GM04503 (cell line): ENCODE measurements at regions not wholly inside any gene's neighbourhood (a gene's known extent, or its start where the extent isn't known, plus 50 kb on each side); places are given as distances from the start of the nearest gene placed in this dataset.
"Not testable (repeated sequence)": the region's sequence is repeated elsewhere in the genome, so short reads cannot be mapped to it uniquely, and the experiment has no call there.

Source experiments
- DNase-seq: peaks from one replicate; pipeline ENCODE4 v3.0.0-alpha.2; 2012; ENCODE audit warnings: low read depth

DNA sequence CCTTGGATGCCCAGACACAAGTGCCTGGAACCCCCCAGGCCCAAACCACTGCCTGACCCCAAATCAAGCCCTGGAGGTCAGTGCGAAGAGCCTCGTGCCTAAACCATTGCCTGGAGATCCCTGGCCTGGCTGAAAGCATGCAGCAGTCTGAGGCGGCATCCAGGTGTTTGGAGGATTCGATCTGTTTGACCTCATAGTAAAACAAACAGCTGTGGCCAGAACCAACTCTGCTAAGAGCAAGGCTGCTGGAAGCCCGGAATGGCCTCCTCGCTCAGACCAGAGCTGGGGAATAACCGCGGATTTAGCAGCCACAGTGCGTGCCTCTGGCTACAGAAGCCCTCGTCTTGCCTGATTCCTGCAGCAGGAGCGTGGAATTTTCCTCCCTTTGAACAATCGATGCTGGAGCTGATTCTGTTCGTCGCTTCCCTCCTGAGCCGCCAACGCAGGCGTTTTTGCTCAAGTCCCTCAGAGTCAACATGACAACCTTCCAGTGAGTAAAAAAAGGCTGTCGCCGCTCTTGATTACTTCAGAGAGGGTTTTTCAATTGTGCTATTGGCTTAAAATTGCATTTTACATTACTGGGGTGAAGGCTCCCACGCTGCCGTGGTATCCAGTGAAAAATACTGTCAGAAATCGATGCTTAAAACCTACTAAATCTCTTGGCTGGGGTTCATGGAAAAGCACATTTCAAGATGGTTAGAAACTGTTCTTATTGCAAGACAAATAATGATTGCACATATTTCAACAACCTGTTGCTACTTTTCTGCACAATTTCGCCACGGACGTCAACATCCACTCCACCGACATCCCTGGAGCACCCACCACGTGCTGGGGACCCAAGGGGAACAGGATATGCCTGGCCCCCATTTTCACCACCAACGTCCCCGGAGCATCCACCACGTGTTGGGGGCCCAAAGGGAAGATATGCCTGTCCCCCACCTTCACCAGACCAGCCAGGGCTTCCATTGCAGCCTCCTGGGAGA, 190.0 kb downstream of the OLFM1 start:
- DNase-seq: no peak

DNA sequence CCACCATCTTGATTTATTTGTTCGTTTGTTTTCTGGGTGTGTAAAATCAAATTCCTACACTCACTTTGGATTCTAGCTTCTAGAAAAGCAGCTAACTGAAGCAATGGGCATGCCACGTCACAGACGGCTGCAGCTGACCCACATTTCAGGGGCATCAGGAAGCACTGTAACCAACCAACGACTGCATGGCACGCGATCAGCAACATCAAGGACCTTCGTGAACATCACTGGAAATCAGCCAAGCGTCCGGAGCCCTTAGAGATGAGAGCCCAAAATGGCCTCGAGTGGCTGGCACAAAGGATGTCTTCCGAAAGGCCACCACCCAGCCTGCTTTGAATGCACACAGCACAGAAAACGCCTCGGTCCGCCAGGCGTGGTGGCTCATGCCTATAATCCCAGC, 191.1 kb downstream of the OLFM1 start:
- no peak for DNase-seq

DNA sequence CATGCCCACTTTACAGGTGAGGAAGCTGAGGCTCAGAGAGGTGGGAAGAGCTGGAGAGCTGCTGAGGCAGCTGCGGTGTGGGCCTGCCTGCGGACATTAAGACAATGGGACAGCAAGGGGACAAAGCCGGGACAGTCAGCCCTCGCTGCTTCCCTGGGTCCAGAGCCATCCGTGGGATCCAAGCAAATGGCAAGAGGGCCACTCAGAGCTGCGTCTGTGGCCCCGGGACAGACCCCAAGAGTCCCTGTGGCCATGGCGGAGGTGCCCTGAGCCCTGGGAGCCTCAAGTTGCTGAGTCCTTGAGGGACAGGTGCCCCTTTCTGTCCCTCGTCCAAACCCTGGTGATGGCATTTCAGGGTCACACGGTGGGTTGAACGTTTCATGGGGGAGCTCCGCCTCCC, 191.9 kb downstream of the OLFM1 start:
- DNase-seq: no peak

DNA sequence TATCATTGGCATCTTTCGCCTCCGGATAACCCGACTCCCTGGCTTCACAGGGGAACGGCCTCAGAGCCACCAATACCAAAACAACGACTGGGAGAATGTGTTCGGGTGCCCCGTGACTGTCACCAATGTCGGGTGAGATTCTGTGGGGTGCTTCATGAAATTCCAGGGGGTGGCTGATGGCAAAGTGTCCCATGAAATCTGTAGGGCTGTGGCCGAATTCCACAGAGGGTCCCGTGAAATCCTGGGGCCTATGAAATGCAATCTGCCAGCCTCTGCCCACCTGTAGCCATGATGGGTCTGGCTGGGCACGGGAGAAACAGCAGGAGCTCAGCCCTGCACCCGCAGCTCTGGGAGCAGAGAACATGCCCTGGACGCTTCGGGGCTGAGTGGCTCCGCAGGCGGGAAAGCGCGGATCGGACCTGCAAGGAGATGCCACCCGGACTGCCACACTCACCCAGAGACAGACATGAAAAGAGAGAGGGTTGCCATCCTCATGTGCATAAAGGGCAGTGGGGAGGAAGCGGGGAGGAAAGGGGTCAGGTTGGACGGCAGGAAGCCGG, 192.4 kb downstream of the OLFM1 start:
- no peak for DNase-seq

DNA sequence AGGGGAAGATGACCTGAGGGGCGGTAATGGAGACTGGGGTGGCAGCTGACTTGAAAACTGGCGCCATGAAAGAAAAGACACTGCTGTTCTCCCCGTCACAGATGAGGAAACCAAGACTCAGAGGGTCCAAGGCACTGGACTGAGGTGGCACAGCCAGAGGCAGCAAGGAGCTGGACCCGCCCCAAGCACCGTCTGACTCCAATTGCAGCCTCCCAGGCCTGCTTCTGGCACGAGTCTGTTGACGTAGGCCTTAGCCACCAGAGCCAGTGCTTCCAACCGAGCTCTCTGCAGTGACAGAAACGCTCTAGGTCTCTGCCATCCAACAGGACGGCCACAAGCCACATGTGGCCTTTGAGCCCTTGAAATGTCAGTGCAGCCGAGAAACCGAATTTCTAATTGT, 193.2 kb downstream of the OLFM1 start:
- no peak for DNase-seq

DNA sequence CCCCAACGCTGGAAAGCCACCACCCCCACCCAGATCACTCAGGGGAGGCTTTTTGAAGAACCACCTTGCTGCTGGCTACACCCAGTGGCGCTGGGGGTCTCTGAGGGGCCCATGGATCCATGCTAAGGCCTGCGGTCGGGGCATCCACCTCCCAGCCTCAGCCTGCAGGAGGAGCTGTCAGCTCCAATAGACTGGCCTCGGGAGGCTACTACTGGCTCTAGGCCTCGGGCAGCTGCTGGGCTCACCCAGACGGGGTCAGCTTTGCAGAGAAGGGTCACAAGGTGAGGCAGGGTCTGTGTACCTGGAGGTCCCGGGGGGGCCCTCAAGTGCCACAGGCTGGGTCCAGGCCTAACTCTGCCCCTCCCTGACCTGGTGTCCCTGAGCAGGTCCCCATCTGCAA, 193.7 kb downstream of the OLFM1 start:
- no peak for DNase-seq

DNA sequence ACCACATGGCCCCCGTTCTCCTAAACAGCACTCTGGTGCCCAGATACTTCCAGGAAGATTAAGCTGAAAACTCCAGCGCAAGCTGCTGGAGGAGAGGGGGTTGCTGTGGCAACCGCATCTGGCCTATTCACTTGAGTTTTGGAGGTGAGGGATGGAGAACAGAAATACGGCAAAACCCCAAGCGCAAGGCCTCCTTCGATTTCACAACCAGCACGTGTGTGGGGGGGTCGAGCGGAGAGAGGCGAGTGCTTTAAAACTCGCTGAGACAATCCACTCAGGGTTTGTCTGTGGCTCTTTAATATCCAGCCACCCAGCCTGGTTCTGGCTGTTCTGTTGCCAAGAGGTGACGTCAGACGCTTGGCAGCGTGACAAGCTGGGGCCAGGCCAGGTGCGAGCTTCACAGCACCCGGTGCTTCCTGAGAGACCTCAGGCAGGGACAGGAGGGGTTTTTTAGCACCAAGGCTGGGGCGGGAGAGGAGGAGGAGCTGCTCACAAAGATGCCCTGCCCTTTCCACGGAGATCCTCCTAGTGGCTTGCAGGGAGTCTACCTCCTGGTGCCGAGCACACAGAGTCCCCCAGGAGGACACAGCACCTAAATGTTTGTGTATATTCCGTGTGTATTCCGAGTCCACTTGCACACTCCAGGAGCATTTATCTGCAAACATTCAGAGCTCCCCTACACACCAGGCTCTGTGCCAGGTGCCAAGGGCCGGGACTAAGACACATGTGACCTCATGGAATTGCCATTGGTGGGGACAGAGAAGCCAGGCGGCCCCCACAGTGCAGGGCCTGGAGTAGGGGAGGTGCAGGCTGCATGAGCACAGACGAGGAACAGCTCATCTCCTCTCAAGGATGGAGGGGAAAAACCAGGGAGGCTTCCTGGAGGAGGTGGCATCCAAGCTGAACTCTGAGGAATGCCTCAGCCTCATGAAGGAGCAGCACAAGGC, 194.6 kb downstream of the OLFM1 start:
- DNase-seq: no peak

DNA sequence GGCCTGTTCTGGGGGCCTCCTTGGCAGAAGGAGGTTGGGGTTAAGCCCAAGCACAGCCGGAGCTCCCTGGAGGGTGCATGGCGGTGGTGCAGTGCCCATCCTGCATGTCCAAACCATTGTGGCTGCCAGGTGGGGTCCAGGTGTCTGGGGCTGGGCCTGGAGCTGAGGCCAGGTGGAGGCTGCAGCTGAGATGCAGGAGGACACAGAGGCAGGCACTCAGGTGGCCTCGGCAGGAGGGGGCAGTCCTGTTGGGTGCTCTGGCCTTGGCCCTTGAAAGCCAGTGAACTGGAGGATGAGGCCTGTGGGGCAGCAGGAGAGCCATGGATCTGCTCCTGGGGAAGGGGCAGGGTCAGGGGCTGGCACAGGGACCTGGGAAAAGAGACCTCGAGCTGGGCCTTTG, 195.3 kb downstream of the OLFM1 start:
- DNase-seq: no peak

DNA sequence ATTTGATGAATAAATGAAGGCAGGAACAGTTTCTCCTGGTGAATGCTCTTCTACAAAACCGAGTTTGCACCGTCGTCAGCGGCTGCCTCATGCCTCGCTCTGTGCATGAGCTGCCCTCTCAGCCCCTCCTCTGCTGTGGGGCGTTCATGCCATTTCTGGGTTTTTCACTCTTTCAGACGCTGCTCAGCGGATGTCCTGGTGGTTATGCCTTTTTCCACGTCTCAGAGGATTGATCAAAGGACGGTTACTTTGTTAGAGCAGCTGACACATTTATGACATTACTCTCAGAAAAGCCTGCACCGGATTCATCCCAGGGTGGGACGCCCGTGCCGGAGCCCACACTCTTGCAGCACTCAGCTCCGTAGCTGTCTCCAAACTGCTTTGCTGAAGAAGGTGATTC, 195.9 kb upstream of the PPP1R26 start:
- DNase-seq: no peak

DNA sequence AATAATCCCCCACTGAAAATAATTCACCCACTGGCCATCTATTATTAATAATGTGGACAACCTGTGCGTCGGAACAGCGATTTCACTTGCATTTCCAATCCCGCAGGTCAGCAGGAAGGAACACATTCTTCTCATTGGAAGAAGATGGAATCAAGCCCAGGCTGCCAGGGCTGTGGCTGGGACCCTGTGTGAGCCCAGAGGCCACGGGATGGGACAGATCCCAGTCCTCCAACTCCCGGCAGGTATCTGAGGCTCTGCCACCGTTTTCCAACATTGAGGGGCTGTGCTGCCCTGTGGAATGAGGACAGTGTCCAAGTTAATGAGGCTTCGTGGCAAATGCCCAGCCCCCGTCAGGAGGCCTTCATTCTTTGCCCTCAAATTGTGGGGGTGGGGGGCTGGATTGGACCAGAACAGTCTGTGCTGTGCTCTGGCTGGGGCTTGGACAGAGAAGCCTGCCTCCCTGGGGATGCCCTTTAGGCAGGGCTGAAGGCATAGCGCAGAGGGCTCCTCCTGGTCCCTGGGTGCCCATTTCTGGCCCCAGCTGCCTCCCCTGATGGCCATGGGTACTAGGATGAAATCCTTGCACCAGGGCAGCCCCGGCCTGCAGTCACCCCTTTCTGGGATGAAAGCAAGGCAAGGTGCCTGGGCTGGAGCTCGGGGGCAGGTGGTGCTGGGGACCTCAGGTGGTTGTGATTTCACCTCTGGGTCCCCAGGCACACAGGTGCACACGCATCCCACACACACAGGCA, 195.0 kb upstream of the PPP1R26 start:
- DNase-seq: no peak

DNA sequence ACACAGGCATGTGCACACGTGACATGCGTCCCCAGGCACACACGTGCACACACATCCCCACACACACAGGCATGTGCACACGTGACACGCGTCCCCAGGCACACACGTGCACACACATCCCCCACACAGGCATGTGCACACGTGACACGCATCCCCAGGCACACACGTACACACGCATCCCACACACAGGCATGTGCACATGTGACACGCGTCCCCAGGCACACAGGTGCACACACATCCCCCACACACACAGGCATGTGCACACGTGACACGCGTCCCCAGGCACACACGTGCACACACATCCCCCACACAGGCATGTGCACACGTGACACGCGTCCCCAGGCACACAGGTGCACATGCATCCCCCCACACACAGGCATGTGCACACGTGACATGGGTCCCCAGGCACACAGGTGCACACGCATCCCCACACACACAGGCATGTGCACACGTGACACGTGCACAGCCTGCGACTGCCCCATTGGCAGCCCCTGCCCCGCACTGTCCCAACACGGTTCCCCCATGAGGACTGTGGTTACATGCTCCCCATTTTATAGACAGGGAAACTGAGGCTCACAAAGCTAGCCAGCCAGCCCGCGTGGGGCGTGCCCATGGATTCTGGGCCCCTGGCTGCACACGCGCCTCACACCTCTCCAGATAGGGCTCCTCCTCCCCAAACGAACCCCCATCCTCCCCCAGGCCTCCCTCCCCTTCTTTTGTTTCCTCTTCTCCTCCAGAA, 193.2 kb upstream of the PPP1R26 start:
- not testable (repeated sequence) for DNase-seq

DNA sequence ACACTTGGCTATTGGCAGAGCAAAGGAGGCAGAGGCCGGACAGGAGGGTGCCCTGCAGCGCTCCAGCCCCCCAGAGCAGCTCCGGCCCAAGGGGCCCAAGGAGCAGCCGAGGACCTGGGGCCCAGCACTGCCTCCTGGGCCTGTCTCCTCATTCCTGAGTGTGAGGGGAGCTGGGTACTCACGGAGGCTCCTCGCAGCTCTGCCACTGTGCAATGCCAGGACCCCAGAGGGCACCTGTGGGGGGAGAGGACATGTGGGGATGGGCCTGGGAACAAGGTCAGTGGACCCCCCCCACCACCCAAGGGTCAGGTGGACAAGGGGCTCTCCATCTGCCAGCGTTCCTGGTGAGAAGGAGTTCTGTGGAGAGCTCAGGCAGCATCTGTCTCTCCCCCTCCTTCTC, 192.6 kb upstream of the PPP1R26 start:
- no peak for DNase-seq

DNA sequence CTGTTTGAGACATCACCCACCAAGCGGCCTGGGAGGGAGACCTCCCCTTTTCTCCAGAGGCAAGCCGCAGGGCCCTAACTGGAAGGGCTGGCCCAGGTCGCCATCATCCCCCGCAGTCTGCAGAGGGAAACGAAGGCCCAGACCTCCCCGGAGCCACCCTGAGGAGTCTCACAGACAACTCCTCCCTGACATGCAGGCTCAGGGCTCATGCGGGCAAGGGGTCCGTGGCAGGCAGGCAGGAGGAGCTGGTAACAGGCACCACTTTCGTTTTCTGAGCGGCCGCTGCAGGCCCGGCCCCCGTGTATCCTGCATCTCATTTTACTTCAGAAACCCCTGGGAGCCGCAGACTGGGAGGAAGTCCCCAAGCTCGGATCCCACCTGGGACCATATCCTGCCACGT, 192.0 kb upstream of the PPP1R26 start:
- no peak for DNase-seq

DNA sequence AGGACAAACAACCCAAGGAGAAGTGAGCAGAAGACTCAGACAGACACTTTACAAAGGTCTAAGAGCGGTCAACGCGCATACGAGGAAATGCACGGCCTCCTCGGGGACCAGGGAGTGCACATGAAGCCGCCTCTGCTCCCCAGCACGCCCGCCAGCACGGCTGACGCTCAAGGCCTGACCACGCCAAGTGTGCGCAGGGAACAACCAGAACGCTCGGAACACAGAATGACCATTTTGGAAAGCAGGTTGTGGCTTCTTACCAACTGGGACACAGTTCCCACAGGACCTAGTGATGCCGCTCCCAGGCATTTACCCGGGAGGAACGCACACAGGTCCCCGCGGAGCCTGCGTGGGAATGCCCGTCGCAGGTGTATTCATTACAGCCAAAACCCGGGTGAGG, 191.5 kb upstream of the PPP1R26 start:
- DNase-seq: no peak

DNA sequence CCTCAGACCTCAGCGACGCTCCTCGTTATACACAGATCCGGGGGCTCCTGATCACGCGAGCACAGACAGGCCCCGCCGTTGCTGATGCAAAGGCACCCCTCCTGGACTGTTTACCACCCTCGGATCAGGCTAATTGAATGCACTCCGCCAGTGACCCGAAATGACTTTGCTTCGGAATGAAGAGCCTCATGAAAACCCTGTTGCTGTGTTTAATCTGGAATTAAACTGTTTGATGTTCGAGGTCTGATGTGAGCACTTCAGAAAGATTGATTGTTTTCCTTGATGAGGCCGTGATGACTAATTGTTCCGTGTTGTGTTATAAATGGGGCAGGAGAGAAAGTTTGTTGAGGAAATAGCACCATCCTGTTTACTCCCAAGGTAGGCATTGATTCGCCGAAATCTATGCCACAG, 190.5 kb upstream of the PPP1R26 start:
- no peak for DNase-seq

DNA sequence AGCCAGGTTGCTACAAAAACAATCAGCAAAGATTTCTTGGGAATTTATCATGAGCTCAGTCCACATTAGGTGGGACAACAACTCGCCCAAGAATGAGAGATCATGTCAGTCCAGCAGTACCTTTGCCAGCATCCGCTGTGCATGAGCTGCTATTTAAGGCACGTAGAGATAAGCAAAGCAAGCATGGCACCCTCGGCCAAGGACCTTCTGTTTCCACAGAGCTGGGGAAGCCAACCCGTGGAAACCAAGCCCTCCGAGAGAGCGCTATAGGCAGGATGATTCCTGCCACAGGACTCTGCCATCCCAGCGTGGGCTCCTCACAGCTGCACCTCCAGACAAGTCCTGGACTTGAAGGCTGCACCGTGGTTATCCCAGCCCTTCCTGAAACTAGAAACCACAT, 189.5 kb upstream of the PPP1R26 start:
- no peak for DNase-seq

DNA sequence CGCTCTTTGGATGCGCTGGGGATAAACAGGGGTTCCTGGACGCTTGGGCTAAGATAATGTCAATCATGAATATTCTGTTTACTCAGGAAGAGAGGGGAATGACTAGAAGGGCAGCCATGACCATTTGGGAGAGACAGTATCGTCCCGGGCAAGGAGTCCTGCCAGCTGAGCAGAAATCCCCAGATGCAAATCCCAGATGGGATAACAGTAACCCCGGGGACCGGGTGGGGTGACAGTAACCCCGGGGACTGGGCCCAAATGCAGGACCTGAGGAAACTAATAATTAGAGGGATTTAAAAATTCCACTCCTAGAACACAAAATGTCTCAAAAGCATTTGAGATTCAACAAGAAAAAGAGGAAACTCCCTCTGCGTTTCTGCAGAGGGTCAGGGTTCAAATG, 189.0 kb upstream of the PPP1R26 start:
- DNase-seq: no peak

DNA sequence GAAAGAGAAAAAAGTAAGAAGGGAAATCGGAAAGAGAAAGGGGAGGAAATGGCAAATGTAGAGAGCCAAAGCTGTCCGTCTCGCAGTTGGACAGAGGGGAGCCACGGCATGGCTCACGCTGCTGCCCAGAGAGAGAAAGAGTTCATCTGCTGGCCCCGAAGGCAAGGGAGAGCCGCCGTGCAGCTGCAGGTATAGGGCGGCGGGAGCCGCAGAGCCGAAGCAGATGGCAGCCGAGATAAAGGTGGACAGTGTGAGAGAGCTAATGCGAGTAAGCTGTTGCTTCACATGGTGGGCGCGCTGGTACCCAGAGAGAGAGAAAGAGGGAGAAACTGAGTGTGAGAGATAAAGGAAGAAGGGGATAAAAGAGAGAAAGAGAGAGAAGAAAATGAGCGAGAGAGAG, 188.4 kb upstream of the PPP1R26 start:
- no peak for DNase-seq

DNA sequence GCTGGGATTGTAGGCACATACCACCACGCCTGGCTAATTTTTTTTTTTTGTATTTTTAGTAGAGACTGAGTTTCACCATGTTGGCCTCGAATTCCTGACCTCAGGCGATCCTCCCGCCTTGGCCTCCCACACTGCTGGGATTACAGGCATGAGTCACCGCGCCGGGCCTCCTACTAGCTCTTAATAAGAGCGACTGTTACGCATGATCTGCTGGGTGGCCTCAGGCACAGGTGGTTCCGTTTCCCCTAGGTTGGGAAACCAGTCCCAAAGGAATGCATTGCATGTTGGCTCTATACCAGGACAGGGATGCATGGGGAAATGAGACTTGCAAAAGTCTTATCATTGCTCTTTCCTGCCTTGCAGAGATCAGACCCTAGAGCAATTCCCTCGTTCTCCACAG, 184.7 kb upstream of the PPP1R26 start:
- DNase-seq: no peak

DNA sequence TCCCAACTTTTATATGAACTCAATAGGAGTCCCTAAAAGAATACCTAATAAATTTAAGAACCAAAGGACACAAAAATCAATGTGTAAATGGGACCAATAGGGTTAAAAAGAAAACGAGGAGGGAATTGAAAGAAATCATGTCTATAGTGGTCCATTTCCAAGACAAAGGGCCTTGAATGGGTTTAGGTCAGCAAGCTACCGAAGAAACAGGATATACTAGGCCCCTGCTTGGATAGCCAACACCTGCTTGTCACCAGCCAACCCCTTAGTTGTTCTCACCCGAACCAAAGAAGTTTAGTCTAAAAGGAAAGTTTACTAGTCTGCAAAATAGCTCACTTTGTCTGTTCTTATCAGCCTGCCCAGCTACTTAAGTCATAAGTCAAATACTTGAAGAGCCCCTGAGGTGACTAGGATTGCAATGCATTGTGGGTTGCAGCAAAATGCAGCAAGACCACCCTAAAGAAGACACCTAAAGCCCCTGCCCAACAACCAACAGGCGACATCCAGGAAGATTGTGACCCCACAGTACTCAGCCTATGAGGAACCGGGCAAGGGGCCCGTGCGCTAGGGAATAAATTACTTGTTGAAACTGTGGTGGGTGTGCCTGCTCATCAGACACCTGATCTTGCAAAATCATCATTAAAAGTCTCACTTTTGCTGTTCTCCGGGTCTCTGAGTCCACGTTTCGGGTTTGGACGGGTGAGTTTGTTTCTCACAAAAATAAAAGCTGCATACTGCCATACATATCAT, 183.9 kb upstream of the PPP1R26 start:
- no peak for DNase-seq
